Pancreas (tissue), 10 donors: ENCODE measurements at regions not wholly inside any gene's neighbourhood (a gene's known extent, or its start where the extent isn't known, plus 50 kb on each side); places are given as distances from the start of the nearest gene placed in this dataset.

Source experiments
- ATAC-seq, 4 donors: fragments of 200-7000 bp; cut with Tn5 transposase; one replicate each; pipeline versions ENCODE4 v1.8.0 to v1.9.1; 2020; ENCODE audit warnings: mild to moderate bottlenecking in 4 of 4, moderate library complexity in 4 of 4
- DNase-seq, 6 donors: peaks; one replicate each; pipeline ENCODE4 v3.0.0-alpha.2; 2020
- FAIRE-seq: peaks from 2 replicates; lab custom pipeline; 2012; peaks lifted over from hg19 to GRCh38; lab: Jason Lieb, UNC
- H3K27ac ChIP-seq, 4 donors: fragments of 200-600 bp; sonication (generic); 1 replicate in 3 of 4; 2 replicates in 1 of 4; pipeline versions ENCODE4 v1.5.0 to v1.8.0; 2020
- H3K27me3 ChIP-seq, 4 donors: fragments of 200-600 bp; one replicate each; pipeline ENCODE4 v1.8.0; 2021
- H3K36me3 ChIP-seq, 3 donors: fragments of 200-600 bp; sonication (generic) in 1 of 3; one replicate each; pipeline versions ENCODE4 v1.5.0 to v1.8.0; 2020 to 2021
- H3K4me1 ChIP-seq, 3 donors: fragments of 200-600 bp; one replicate each; pipeline ENCODE4 v1.8.0; 2021
- H3K4me3 ChIP-seq, 4 donors: fragments of 200-600 bp; sonication (generic) in 2 of 4; one replicate each; pipeline versions ENCODE4 v1.5.0 to v1.8.0; 2020 to 2021
- H3K9me3 ChIP-seq, 4 donors: fragments of 200-600 bp; one replicate each; pipeline ENCODE4 v1.8.0; 2021
- WGBS, 2 donors: extraction: QIAGEN DNeasy Blood & Tissue Kit; methylation state at CpG; one replicate each; pipeline ENCODE4 v1.1.7; 2013; 5-methylcytosine and 5-hydroxymethylcytosine counted together
- intact Hi-C, 3 donors: fragments of 100-400 bp; cut with DNase I; formaldehyde crosslinking; loops; one replicate each; pipeline versions ENCODE4 v1.11.1 to v1.14.2; 2022
- TF ChIP-seq, protein P1 (sequence below), 4 donors: fragments of 200-600 bp; sonication (generic) in 3 of 4; IDR thresholded peaks; one replicate each; pipeline versions ENCODE4 v1.5.0 to v1.8.0; 2021; ENCODE audit warnings: antibody characterized with exemption in 4 of 4
- donor health status: healthy with polysubstance abuse.
- donor health status: DM: no; HTN: no; CAD: no; lungs with moderate emphysema.
- donor health status: DM: no; HTN: no; CAD: no.
- donor health status: control.
- donor health status: control.
- donor health status: Bipolar disorder and iron deficiency.
- donor health status: DM: yes; HTN: yes; CAD: no.
- donor health status: DM: no; HTN: no; CAD: no.
- donor health status: DM: no; HTN: no; CAD: no.
- donor health status: DM: yes; HTN: yes; CAD: no.

DNA sequence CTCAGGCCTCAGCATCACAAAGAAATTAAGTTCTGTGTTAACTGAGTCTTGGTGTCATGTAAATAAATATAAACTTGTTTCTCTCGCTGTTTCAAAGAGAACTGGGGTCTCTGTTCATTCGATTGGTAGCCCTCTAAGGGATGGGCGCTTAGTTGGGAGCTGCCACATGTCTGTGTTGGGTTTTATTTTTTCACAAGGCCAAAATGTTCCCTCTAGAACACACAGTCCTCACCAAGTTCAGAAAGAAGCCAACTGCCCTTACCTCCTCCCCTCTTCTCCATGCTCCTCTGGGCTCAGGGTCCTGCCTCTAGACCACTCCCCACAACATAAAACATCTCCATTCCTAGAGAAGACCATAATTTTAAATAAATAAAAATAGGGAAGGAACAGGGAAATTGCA lies 490.9 kb downstream of the TNS1 start:
- WGBS, 2 donors: 56 to 67% methylated on average over 3 of the region's 3 CpGs
- Histone ChIP-seq H3K4me3 (no peak overlapping the region), H3K36me3 (no peaks in the 10 kb centered on the region), H3K4me1 (no peaks in the 10 kb centered on the region), H3K9me3 (no peaks in the 10 kb centered on the region), H3K27me3 (no peaks in the 10 kb centered on the region), H3K27ac (no peak overlapping the region)
- TF ChIP-seq, protein P1, sequence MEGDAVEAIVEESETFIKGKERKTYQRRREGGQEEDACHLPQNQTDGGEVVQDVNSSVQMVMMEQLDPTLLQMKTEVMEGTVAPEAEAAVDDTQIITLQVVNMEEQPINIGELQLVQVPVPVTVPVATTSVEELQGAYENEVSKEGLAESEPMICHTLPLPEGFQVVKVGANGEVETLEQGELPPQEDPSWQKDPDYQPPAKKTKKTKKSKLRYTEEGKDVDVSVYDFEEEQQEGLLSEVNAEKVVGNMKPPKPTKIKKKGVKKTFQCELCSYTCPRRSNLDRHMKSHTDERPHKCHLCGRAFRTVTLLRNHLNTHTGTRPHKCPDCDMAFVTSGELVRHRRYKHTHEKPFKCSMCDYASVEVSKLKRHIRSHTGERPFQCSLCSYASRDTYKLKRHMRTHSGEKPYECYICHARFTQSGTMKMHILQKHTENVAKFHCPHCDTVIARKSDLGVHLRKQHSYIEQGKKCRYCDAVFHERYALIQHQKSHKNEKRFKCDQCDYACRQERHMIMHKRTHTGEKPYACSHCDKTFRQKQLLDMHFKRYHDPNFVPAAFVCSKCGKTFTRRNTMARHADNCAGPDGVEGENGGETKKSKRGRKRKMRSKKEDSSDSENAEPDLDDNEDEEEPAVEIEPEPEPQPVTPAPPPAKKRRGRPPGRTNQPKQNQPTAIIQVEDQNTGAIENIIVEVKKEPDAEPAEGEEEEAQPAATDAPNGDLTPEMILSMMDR (IDR thresholded peaks at IDR 0.05): no peak
- no peak for DNase-seq
- ATAC-seq: no peak
- FAIRE-seq: no peak
- intact Hi-C loops: loop anchor here in 2 of 3 donors (5.0 to 10.0 kb wide), 2 partner anchors 825 to 827 kb away; no protein-coding TSS in a partner anchor

DNA sequence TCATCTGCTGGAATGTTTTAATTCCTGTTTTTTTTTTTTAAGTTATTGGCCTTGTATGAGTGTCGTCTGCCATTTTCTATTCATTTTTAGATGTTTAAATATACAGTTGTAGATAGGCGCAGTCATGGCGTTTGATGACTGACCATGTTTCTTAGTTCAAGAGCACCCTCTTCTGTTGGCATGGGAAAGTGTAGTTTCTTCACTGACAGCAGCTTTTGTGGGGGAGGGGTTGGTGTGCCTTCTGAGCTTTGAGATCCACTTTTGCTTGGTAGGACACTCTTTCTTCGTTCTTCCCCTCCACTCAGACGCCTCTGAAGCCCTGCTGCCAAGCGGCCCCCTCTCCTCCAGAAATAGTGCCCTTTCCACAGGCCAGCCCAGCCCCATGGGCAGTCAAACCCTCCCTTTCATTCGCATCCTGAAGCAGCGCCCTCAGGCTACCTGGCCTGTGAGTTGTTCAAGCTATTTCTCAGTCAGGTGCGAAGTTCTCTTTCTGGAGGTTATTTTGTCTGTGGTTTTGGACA lies 492.0 kb downstream of the TNS1 start:
- H3K4me1 ChIP-seq: no peaks in the 10 kb centered on the region
- intact Hi-C loops: loop anchor here in 2 of 3 donors (5.0 to 10.0 kb wide), 2 partner anchors 824 to 826 kb away; no protein-coding TSS in a partner anchor
- H3K27ac ChIP-seq: no peak overlapping the region
- no peak overlapping the region for H3K4me3 ChIP-seq
- FAIRE-seq: no peak
- peak in 3 of 6 donors; percentile 29 to 59 (median 38) for DNase-seq
- TF ChIP-seq, protein P1 (IDR thresholded peaks at IDR 0.05): peak in 3 of 4 donors; percentile 28 to 39 (median 36)
- H3K36me3 ChIP-seq: no peaks in the 10 kb centered on the region
- ATAC-seq: peak; percentile 61 to 95 (median 92)
- H3K9me3 ChIP-seq: no peaks in the 10 kb centered on the region
- 16 to 20% methylated on average over 9 of the region's 9 CpGs for WGBS, 2 donors
- no peaks in the 10 kb centered on the region for H3K27me3 ChIP-seq

DNA sequence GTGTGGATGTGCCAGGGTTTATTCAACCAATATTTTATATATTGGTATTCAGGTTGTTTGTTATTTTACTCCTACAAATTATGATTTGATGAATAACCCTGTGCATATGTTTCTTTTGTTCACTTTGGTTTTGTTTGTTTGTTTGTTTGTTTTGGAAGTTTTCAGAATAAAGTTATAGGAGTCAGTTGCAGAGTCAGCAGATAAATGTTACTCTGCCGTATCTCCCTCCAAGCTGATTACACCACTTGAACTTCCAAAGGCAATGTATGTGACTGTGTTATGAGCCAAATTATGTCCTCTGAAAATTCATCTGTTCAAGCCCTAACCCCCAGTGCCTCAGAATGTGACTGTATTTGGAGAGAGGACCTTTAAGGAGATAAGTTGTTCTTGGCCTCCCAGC lies 497.5 kb downstream of the TNS1 start:
- FAIRE-seq: no peak
- WGBS, 2 donors: 84 to 95% methylated on average over 1 of the region's 1 CpG

DNA sequence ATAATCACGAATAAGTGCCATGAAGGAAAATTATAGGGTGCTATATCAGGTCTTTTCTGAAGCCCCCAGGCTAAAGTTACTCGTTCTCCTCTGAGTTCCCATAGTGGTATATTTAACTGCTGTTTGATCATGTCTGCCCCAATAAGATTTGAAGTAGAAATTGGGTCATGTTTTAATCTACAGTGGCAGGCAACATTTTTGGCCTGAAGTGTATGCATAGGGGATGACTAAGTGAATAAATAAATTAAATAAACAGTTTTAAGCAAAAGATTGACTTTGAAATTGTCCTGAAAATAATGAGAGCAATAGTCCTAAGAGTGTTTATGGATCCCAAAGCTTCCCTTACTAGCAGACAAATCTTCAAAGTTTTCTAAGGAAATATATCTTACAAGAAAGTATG lies 500.9 kb downstream of the TNS1 start:
- TF ChIP-seq, protein P1 (IDR thresholded peaks at IDR 0.05): no peak
- Histone ChIP-seq H3K36me3 (no peaks in the 10 kb centered on the region), H3K27ac (no peak overlapping the region), H3K9me3 (no peaks in the 10 kb centered on the region), H3K4me1 (no peaks in the 10 kb centered on the region), H3K27me3 (peaks cover 0 to 4% (median 0%) of the 10 kb centered on the region in 4 donors), H3K4me3 (no peak overlapping the region)
- WGBS, 2 donors: 60 to 62% methylated on average over 2 of the region's 2 CpGs
- no peak for FAIRE-seq
- no peak for ATAC-seq
- intact Hi-C loops: no loop called here
- DNase-seq: no peak

More for the DNA sequence above, 497.5 kb downstream of the TNS1 start:
- H3K9me3 ChIP-seq: no peaks in the 10 kb centered on the region
- peaks cover 0 to 4% (median 0%) of the 10 kb centered on the region in 4 donors for H3K27me3 ChIP-seq
- H3K4me3 ChIP-seq: no peak overlapping the region
- no peak overlapping the region for H3K27ac ChIP-seq
- no peaks in the 10 kb centered on the region for H3K4me1 ChIP-seq
- TF ChIP-seq, protein P1 (IDR thresholded peaks at IDR 0.05): no peak
- no peaks in the 10 kb centered on the region for H3K36me3 ChIP-seq
- ATAC-seq (no peak), DNase-seq (no peak)
- intact Hi-C loops: no loop called here

DNA sequence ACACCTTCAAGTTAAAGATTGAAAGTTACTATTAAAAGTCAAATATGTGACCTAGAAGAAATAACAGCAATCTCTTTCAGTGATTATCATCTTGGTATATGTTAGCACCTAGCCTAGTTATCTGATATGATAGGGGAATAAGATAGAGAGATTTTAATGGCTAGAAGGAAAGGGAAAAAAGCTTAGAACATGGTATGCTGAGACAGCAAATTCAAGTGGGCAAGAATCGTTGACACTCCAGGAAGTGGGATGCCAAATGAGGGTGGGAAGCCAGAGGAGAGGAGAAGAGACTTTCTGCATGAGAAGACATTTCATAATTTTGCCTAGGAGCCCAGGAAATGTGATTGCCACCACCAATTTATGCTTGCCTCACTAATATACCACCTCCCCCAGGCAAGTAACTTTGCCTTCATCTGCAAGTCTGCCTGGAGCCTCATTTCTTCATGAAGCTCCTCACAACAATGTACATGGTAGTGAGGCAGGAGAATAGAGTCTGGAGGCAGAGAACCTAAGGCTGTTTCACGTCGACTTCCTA lies 504.9 kb downstream of the TNS1 start:
- H3K4me1 ChIP-seq: no peaks in the 10 kb centered on the region
- no peaks in the 10 kb centered on the region for H3K36me3 ChIP-seq
- intact Hi-C loops: no loop called here
- H3K9me3 ChIP-seq: no peaks in the 10 kb centered on the region
- peaks cover 0 to 4% (median 0%) of the 10 kb centered on the region in 4 donors for H3K27me3 ChIP-seq
- FAIRE-seq (no peak), ATAC-seq (no peak), DNase-seq (no peak)
- no peak overlapping the region for H3K4me3 ChIP-seq
- no peak overlapping the region for H3K27ac ChIP-seq
- TF ChIP-seq, protein P1 (IDR thresholded peaks at IDR 0.05): no peak
- WGBS, 2 donors: 59 to 68% methylated on average over 3 of the region's 3 CpGs
